Keratinocyte (primary cell): ENCODE measurements at regions not wholly inside any gene's neighbourhood (a gene's known extent, or its start where the extent isn't known, plus 50 kb on each side); places are given as distances from the start of the nearest gene placed in this dataset.

ENCODE experiments used
- EZH2 ChIP-seq: IDR thresholded peaks from one replicate; pipeline ENCODE4 v1.6.1; 2012; ENCODE audit warnings: inconsistent platforms, mild to moderate bottlenecking, low read length, moderate library complexity
- TF ChIP-seq, protein P1 (sequence below), 3 experiments: IDR thresholded peaks in 1 of 3; conservative IDR thresholded peaks in 1 of 3; optimal IDR thresholded peaks in 1 of 3; 2 replicates in 2 of 3; 3 replicates in 1 of 3; pipeline versions ENCODE3 to v1.5.1; 2011; ENCODE audit warnings: low read length in 3 of 3, mild to moderate bottlenecking in 3 of 3, moderate library complexity in 2 of 3, control low read depth in 1 of 3, inconsistent platforms in 1 of 3; ENCODE audit not compliant: insufficient read depth in 2 of 3; ENCODE audit errors: extremely low read depth in 1 of 3

DNA sequence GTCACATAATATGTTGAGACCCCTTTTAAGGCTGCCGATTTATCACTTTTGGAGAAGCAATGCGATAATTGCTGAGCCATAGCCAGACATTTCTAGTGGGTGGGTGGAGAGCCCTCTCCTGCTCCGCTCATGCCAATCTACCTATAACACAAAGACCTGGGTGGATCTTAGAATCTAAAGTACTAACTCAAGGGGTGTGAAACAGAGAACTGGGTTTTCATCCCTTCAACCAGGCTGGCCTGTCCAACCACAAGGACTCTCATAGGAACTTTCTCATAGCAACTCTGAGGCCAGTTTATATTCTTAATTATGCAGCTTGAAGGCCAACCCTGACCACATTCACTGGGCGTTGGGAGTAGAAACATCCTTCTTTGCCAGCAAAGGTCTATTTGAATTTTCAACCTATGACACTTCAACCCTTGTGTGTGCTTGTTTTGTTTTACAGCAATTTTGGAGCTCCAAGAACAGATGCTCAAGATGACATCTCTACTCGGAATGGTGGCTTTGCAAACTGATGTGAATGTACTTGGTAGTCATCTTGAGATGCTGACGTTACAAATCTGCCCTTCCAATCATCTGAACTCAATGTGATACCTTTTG is 1198.2 kb upstream of the AUTS2 start:
- TF ChIP-seq, protein P1, sequence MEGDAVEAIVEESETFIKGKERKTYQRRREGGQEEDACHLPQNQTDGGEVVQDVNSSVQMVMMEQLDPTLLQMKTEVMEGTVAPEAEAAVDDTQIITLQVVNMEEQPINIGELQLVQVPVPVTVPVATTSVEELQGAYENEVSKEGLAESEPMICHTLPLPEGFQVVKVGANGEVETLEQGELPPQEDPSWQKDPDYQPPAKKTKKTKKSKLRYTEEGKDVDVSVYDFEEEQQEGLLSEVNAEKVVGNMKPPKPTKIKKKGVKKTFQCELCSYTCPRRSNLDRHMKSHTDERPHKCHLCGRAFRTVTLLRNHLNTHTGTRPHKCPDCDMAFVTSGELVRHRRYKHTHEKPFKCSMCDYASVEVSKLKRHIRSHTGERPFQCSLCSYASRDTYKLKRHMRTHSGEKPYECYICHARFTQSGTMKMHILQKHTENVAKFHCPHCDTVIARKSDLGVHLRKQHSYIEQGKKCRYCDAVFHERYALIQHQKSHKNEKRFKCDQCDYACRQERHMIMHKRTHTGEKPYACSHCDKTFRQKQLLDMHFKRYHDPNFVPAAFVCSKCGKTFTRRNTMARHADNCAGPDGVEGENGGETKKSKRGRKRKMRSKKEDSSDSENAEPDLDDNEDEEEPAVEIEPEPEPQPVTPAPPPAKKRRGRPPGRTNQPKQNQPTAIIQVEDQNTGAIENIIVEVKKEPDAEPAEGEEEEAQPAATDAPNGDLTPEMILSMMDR (optimal IDR thresholded peaks at IDR 0.05 in 1 of 3, IDR thresholded peaks at IDR 0.05 in 1 of 3, conservative IDR thresholded peaks at IDR 0.05 in 1 of 3; ENCODE audit: extremely low read depth in 1 of 3, insufficient read depth in 2 of 3, low read length in 3 of 3) = no peak
- no peak for TF ChIP-seq EZH2
